ENCODE measurements at regions not wholly inside any gene's neighbourhood (a gene's known extent, or its start where the extent isn't known, plus 50 kb on each side); places are given as distances from the start of the nearest gene placed in this dataset.

- TF ChIP-seq CTCF (IDR thresholded peaks at IDR 0.05) (no peak), POLR2A (IDR thresholded peaks at IDR 0.05) (no peak)
Measured at GRCh38 chr9:127559247-127559680, 52.8 kb upstream of the STXBP1 start.

Measured in lower leg skin (tissue), 3 donors.